WTC11 (cell line): ENCODE measurements at regions not wholly inside any gene's neighbourhood (a gene's known extent, or its start where the extent isn't known, plus 50 kb on each side); places are given as distances from the start of the nearest gene placed in this dataset.

Source experiments
- CTCF ChIP-seq: fragments of 200-600 bp; IDR thresholded peaks from 2 replicates; pipeline ENCODE4 v1.8.0; 2022; ENCODE audit warnings: antibody characterized with exemption
- ZNF121 ChIP-seq: sonication (generic); formaldehyde crosslinking; IDR thresholded peaks from 2 replicates; pipeline ENCODE4 v1.8.0; 2023; ENCODE audit warnings: missing genetic modification reagents

- TF ChIP-seq CTCF = no peak
- TF ChIP-seq ZNF121 (CRISPR knock-in tag) = no peak
Measured at GRCh38 chr6:74568861-74569260, 637.0 kb downstream of the COL12A1 start.
